HCT116 (cell line): ENCODE measurements at regions not wholly inside any gene's neighbourhood (a gene's known extent, or its start where the extent isn't known, plus 50 kb on each side); places are given as distances from the start of the nearest gene placed in this dataset.

ENCODE experiments used
- ATAC-seq: fragments of 200-7000 bp; cut with Tn5 transposase; 2 replicates; pipeline ENCODE4 v1.9.1; 2020; ENCODE audit warnings: mild to moderate bottlenecking, moderate library complexity
- BruUV-seq: library from RNA; stranded (reverse); fragments of 400-500 nt; replicated peaks from 2 replicates; lab custom pipeline; 2021; lab: Mats Ljungman, UMichigan
- CTCF ChIA-PET: fragments of 300-600 bp; sonication (Branson Sonifier 250); formaldehyde crosslinking; loops from one replicate; lab custom pipeline; 2021; ENCODE audit warnings: antibody characterized with exemption; lab: Charles Lee
- POLR2A ChIA-PET: fragments of 300-600, 350-600 bp; sonication (Branson Sonifier 250); formaldehyde crosslinking; loops from one replicate; lab custom pipeline; 2021; ENCODE audit warnings: antibody characterized with exemption; lab: Charles Lee
- RAD21 ChIA-PET, 2 experiments: fragments of 300-600 bp; sonication (Branson Sonifier 250); formaldehyde crosslinking; loops; one replicate each; lab custom pipeline; 2023; ENCODE audit warnings: low total read pairs in 2 of 2; ENCODE audit not compliant: uncharacterized antibody in 2 of 2, unreplicated experiment in 2 of 2, low non-redundant PET in 1 of 2; lab: Charles Lee
- DNase-seq: peaks from one replicate; pipeline ENCODE4 v3.0.0-alpha.2; 2010; ENCODE audit warnings: low read depth, low spot score
- H2AFZ ChIP-seq: fragments of 200-600 bp; shearing (Covaris generic), sonication (generic); 2 replicates; pipeline ENCODE4 v1.6.1; 2017; ENCODE audit warnings: low read depth, mixed run types, mixed read lengths, antibody characterized with exemption, low read length; ENCODE audit not compliant: poor library complexity, severe bottlenecking
- H3K27ac ChIP-seq: 2 replicates; pipeline ENCODE4 v1.5.1; 2012; ENCODE audit warnings: low read depth, low read length
- H3K27me3 ChIP-seq: fragments of 200-600 bp; sonication (generic); 2 replicates; pipeline ENCODE4 v1.6.1; 2016; ENCODE audit warnings: mixed run types, low read length, mixed read lengths; ENCODE audit not compliant: insufficient read depth
- H3K36me3 ChIP-seq, 2 experiments: fragments of 200-500 bp in 1 of 2; fragments of 200-600 bp in 1 of 2; sonication (Bioruptor generic) in 1 of 2; sonication (generic) in 1 of 2; 2 replicates each; pipeline versions ENCODE4 v1.5.1 to v1.6.1; 2014 to 2016; ENCODE audit warnings: low read length in 2 of 2, inconsistent platforms in 1 of 2, mixed read lengths in 1 of 2, mixed run types in 1 of 2; ENCODE audit not compliant: insufficient read depth in 2 of 2, control insufficient read depth in 1 of 2
- H3K4me1 ChIP-seq, 2 experiments: fragments of 200-600 bp in 1 of 2; sonication (generic) in 1 of 2; 2 replicates each; pipeline versions ENCODE4 v1.5.1 to v1.6.1; 2012 to 2017; ENCODE audit warnings: low read length in 2 of 2, inconsistent platforms in 1 of 2, mild to moderate bottlenecking in 1 of 2, mixed read lengths in 1 of 2, mixed run types in 1 of 2, moderate library complexity in 1 of 2; ENCODE audit not compliant: insufficient read depth in 2 of 2, control insufficient read depth in 1 of 2
- H3K4me2 ChIP-seq: fragments of 200-600 bp; sonication (generic); 2 replicates; pipeline ENCODE4 v1.6.1; 2017; ENCODE audit warnings: mixed run types, low read length, mixed read lengths
- H3K4me3 ChIP-seq, 2 experiments: fragments of 200-600 bp in 1 of 2; sonication (generic) in 1 of 2; replicated peaks in 1 of 2; 2 replicates each; pipeline ENCODE4 v1.5.1; 2011 to 2016; ENCODE audit warnings: low read length in 2 of 2, control low read depth in 1 of 2, low read depth in 1 of 2, mild to moderate bottlenecking in 1 of 2, mixed read lengths in 1 of 2, mixed run types in 1 of 2
- H3K79me2 ChIP-seq: fragments of 200-600 bp; sonication (generic); 2 replicates; pipeline ENCODE4 v1.6.1; 2017; ENCODE audit warnings: mild to moderate bottlenecking, mixed run types, low read length, moderate library complexity, mixed read lengths; ENCODE audit not compliant: insufficient read depth
- H3K9ac ChIP-seq: fragments of 200-600 bp; sonication (generic); 2 replicates; pipeline ENCODE4 v1.6.1; 2016; ENCODE audit warnings: low read length, mixed read lengths
- H3K9me2 ChIP-seq: fragments of 200-600 bp; sonication (generic), shearing (Covaris generic); 2 replicates; pipeline ENCODE4 v1.6.1; 2017; ENCODE audit warnings: mixed run types, mild to moderate bottlenecking, moderate library complexity; ENCODE audit not compliant: insufficient read depth
- H3K9me3 ChIP-seq, 2 experiments: fragments of 200-500 bp in 1 of 2; fragments of 200-600 bp in 1 of 2; sonication (Bioruptor generic) in 1 of 2; sonication (generic) in 1 of 2; 2 replicates each; pipeline ENCODE4 v1.6.1; 2014 to 2017; ENCODE audit warnings: low read length in 2 of 2, mixed read lengths in 2 of 2, inconsistent platforms in 1 of 2, low read depth in 1 of 2, mild to moderate bottlenecking in 1 of 2, mixed run types in 1 of 2, moderate library complexity in 1 of 2; ENCODE audit not compliant: control insufficient read depth in 1 of 2, insufficient read depth in 1 of 2
- H4K20me1 ChIP-seq: fragments of 200-600 bp; sonication (generic), shearing (Covaris generic); 2 replicates; pipeline ENCODE4 v1.6.1; 2017; ENCODE audit warnings: mixed run types, mild to moderate bottlenecking, moderate library complexity; ENCODE audit not compliant: insufficient read depth
- CEBPB ChIP-seq: IDR thresholded peaks from 2 replicates; pipeline ENCODE4 v1.6.1; 2012; ENCODE audit warnings: low read depth
- EGR1 ChIP-seq: IDR thresholded peaks from 2 replicates; pipeline ENCODE4 v1.6.1; 2012; ENCODE audit warnings: low read depth
- ELF1 ChIP-seq: IDR thresholded peaks from 2 replicates; pipeline ENCODE4 v1.6.1; 2012; ENCODE audit warnings: low read depth, borderline replicate concordance
- EZH2 ChIP-seq: fragments of 200-600 bp; sonication (generic); IDR thresholded peaks from 2 replicates; pipeline ENCODE4 v1.6.1; 2017; ENCODE audit warnings: antibody characterized with exemption, mixed run types
- EZH2phosphoT487 ChIP-seq: fragments of 200-600 bp; IDR thresholded peaks from 2 replicates; pipeline ENCODE4 v1.6.1; 2018; ENCODE audit warnings: antibody characterized with exemption, borderline replicate concordance
- POLR2AphosphoS5 ChIP-seq: IDR thresholded peaks from 2 replicates; pipeline ENCODE4 v1.6.1; 2011; ENCODE audit warnings: mild to moderate bottlenecking, low read depth, low read length, moderate library complexity
- SIN3A ChIP-seq: IDR thresholded peaks from 2 replicates; pipeline ENCODE4 v1.6.1; 2012; ENCODE audit warnings: low read depth
- YY1 ChIP-seq: IDR thresholded peaks from 2 replicates; pipeline ENCODE4 v1.6.1; 2011; ENCODE audit warnings: low read length, low read depth, moderate library complexity, mild to moderate bottlenecking; ENCODE audit not compliant: insufficient replicate concordance; ENCODE audit errors: extremely low read depth
- ZFX ChIP-seq: fragments of 450-650 bp; IDR thresholded peaks from 2 replicates; pipeline ENCODE4 v1.6.1; 2017
- ZNF274 ChIP-seq: fragments of 200-500 bp; sonication (Bioruptor generic); IDR thresholded peaks from 2 replicates; pipeline ENCODE4 v1.6.1; 2014; ENCODE audit warnings: mild to moderate bottlenecking, low read depth, low read length, inconsistent platforms
- intact Hi-C: fragments of 100-400 bp; cut with micrococcal nuclease; formaldehyde crosslinking; loops from 2 replicates; pipeline ENCODE4 v1.10.0; 2022
- TF ChIP-seq, protein P1 (sequence below): IDR thresholded peaks from 2 replicates; pipeline ENCODE4 v1.6.1; 2012; ENCODE audit warnings: low read depth
- TF ChIP-seq, protein P2 (sequence below), 3 experiments: fragments of 200-600 bp in 1 of 3; sonication (generic) in 1 of 3; IDR thresholded peaks in 2 of 3; conservative IDR thresholded peaks in 1 of 3; 2 replicates each; pipeline ENCODE4 v1.5.1; 2012 to 2017; ENCODE audit warnings: low read depth in 2 of 3, low read length in 2 of 3, antibody characterized with exemption in 1 of 3, borderline replicate concordance in 1 of 3, control low read depth in 1 of 3, mild to moderate bottlenecking in 1 of 3, mixed read lengths in 1 of 3, mixed run types in 1 of 3, moderate library complexity in 1 of 3; ENCODE audit not compliant: insufficient read depth in 1 of 3

DNA sequence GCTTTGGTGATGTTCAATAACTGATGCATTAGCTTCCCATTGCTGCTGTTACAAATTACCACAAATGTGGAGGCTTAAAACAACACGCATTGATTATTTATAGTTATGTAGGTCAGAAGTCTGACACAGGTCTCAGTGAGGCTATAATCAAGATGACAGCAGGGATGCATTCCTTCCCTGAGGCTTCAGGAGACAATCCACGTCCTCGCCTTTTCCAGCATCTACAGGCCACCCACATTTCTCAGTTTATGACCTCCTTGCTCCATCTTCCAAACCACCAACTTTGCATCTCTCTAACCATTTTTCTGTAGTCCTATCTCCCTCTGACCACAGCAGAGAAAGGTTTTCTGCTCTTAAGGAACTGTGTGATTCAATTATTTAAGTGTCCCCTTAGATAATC is 92.5 kb downstream of the GASK1B start:
- no peaks in the 10 kb centered on the region for H3K4me1 ChIP-seq
- DNase-seq, result no peak
- H3K9me3 ChIP-seq, result no peaks in the 10 kb centered on the region
- intact Hi-C loops, result no loop called here
- no peak for TF ChIP-seq ZNF274
- no peak for TF ChIP-seq ZFX
- TF ChIP-seq EGR1, result no peak
- TF ChIP-seq POLR2AphosphoS5, result no peak
- TF ChIP-seq ELF1, result no peak
- no peak for TF ChIP-seq SIN3A
- TF ChIP-seq, protein P1, sequence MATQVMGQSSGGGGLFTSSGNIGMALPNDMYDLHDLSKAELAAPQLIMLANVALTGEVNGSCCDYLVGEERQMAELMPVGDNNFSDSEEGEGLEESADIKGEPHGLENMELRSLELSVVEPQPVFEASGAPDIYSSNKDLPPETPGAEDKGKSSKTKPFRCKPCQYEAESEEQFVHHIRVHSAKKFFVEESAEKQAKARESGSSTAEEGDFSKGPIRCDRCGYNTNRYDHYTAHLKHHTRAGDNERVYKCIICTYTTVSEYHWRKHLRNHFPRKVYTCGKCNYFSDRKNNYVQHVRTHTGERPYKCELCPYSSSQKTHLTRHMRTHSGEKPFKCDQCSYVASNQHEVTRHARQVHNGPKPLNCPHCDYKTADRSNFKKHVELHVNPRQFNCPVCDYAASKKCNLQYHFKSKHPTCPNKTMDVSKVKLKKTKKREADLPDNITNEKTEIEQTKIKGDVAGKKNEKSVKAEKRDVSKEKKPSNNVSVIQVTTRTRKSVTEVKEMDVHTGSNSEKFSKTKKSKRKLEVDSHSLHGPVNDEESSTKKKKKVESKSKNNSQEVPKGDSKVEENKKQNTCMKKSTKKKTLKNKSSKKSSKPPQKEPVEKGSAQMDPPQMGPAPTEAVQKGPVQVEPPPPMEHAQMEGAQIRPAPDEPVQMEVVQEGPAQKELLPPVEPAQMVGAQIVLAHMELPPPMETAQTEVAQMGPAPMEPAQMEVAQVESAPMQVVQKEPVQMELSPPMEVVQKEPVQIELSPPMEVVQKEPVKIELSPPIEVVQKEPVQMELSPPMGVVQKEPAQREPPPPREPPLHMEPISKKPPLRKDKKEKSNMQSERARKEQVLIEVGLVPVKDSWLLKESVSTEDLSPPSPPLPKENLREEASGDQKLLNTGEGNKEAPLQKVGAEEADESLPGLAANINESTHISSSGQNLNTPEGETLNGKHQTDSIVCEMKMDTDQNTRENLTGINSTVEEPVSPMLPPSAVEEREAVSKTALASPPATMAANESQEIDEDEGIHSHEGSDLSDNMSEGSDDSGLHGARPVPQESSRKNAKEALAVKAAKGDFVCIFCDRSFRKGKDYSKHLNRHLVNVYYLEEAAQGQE, result no peak
- TF ChIP-seq EZH2phosphoT487, result no peak
- TF ChIP-seq CEBPB, result no peak
- no peak for TF ChIP-seq EZH2
- no peak for TF ChIP-seq YY1
- TF ChIP-seq, protein P2, sequence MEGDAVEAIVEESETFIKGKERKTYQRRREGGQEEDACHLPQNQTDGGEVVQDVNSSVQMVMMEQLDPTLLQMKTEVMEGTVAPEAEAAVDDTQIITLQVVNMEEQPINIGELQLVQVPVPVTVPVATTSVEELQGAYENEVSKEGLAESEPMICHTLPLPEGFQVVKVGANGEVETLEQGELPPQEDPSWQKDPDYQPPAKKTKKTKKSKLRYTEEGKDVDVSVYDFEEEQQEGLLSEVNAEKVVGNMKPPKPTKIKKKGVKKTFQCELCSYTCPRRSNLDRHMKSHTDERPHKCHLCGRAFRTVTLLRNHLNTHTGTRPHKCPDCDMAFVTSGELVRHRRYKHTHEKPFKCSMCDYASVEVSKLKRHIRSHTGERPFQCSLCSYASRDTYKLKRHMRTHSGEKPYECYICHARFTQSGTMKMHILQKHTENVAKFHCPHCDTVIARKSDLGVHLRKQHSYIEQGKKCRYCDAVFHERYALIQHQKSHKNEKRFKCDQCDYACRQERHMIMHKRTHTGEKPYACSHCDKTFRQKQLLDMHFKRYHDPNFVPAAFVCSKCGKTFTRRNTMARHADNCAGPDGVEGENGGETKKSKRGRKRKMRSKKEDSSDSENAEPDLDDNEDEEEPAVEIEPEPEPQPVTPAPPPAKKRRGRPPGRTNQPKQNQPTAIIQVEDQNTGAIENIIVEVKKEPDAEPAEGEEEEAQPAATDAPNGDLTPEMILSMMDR (IDR thresholded peaks at IDR 0.05 in 2 of 3, conservative IDR thresholded peaks at IDR 0.05 in 1 of 3; ENCODE audit: borderline replicate concordance in 1 of 3, insufficient read depth in 1 of 3, low read depth in 2 of 3, low read length in 2 of 3), result no peak
- TF ChIP-seq, all 23 proteins: peak for 0
- no peaks in the 10 kb centered on the region for H3K9me2 ChIP-seq
- ChIA-PET RAD21 (no interaction called here), POLR2A (no interaction called here), CTCF (no interaction called here)
- H2AFZ ChIP-seq, result no peak overlapping the region
- H3K4me3 ChIP-seq, result no peak overlapping the region
- H3K27me3 ChIP-seq, result no peaks in the 10 kb centered on the region
- H4K20me1 ChIP-seq, result no peaks in the 10 kb centered on the region
- no TSS peak for BruUV-seq
- no peaks in the 10 kb centered on the region for H3K79me2 ChIP-seq
- no peak overlapping the region for H3K27ac ChIP-seq
- H3K36me3 ChIP-seq, result no peaks in the 10 kb centered on the region
- no peak overlapping the region for H3K9ac ChIP-seq
- no peak overlapping the region for H3K4me2 ChIP-seq
- ATAC-seq, result no peak
